ENCODE measurements at regions not wholly inside any gene's neighbourhood (a gene's known extent, or its start where the extent isn't known, plus 50 kb on each side); places are given as distances from the start of the nearest gene placed in this dataset.

- DNase-seq (ENCODE audit: insufficient read length, low spot score): no peak
- no peak for FAIRE-seq
Measured at GRCh38 chr10:105347487-105347886, 706.4 kb downstream of the SORCS3 start.

GRCh38 chr10:105342606-105343005, 701.5 kb downstream of the SORCS3 start:
- no peak for FAIRE-seq
- DNase-seq (ENCODE audit: insufficient read length, low spot score): no peak

- FAIRE-seq: no peak
- DNase-seq (ENCODE audit: insufficient read length, low spot score): no peak
Measured at GRCh38 chr10:105339669-105340068, 698.6 kb downstream of the SORCS3 start.

GRCh38 chr10:105328503-105329133, 687.5 kb downstream of the SORCS3 start:
- FAIRE-seq (no peak), DNase-seq (ENCODE audit: insufficient read length, low spot score) (no peak)
